H1 (cell line): ENCODE measurements at regions not wholly inside any gene's neighbourhood (a gene's known extent, or its start where the extent isn't known, plus 50 kb on each side); places are given as distances from the start of the nearest gene placed in this dataset.

Source experiments
- CTCF ChIA-PET: fragments of 300-600 bp; sonication (Branson Sonifier 250); formaldehyde crosslinking; loops from one replicate; lab custom pipeline; 2021; ENCODE audit not compliant: partially characterized antibody; lab: Charles Lee
- POLR2A ChIA-PET: fragments of 300-600 bp; sonication (Branson Sonifier 250); formaldehyde crosslinking; loops from one replicate; lab custom pipeline; 2021; ENCODE audit warnings: inconsistent platforms; ENCODE audit not compliant: partially characterized antibody; lab: Charles Lee
- DNase-seq, 2 experiments: peaks; one replicate each; pipeline versions ENCODE4 v3.0.0 to v3.0.0-alpha.2; 2010 to 2022; ENCODE audit warnings: low spot score in 2 of 2, low read depth in 1 of 2, mixed read lengths in 1 of 2
- FAIRE-seq: peaks from 2 replicates; lab custom pipeline; 2011; peaks lifted over from hg19 to GRCh38; lab: Jason Lieb, UNC
- H2AFZ ChIP-seq: 2 replicates; pipeline ENCODE4 v1.8.1; 2012; ENCODE audit warnings: low read length, inconsistent platforms
- H2AK5ac ChIP-seq: 2 replicates; pipeline ENCODE4 v1.6.1; 2013; ENCODE audit warnings: low read depth, low read length
- H2BK120ac ChIP-seq: replicated peaks from 2 replicates; pipeline ENCODE3; 2013; ENCODE audit warnings: low read depth, low read length, inconsistent platforms
- H2BK12ac ChIP-seq: 2 replicates; pipeline ENCODE4 v1.6.1; 2013; ENCODE audit warnings: low read depth, low read length
- H2BK15ac ChIP-seq: 2 replicates; pipeline ENCODE4 v1.6.1; 2013; ENCODE audit warnings: low read length
- H2BK20ac ChIP-seq: 2 replicates; pipeline ENCODE4 v1.6.1; 2013; ENCODE audit warnings: low read length
- H2BK5ac ChIP-seq: 2 replicates; pipeline ENCODE4 v1.6.1; 2013; ENCODE audit warnings: low read depth, low read length
- H3K14ac ChIP-seq: 2 replicates; pipeline ENCODE4 v1.6.1; 2013; ENCODE audit warnings: inconsistent platforms; ENCODE audit not compliant: insufficient read length
- H3K18ac ChIP-seq: 2 replicates; pipeline ENCODE4 v1.6.1; 2013; ENCODE audit warnings: low read length; ENCODE audit errors: extremely low read depth
- H3K23ac ChIP-seq: 2 replicates; pipeline ENCODE4 v1.6.1; 2013; ENCODE audit warnings: inconsistent platforms; ENCODE audit not compliant: insufficient read length
- H3K23me2 ChIP-seq: 2 replicates; pipeline ENCODE4 v1.6.1; 2013; ENCODE audit warnings: low read depth, low read length
- H3K27ac ChIP-seq: 2 replicates; pipeline ENCODE4 v1.6.1; 2011; ENCODE audit warnings: low read depth, low read length, inconsistent platforms
- H3K27me3 ChIP-seq, 4 experiments: replicated peaks in 1 of 4; 1 replicate in 1 of 4; 2 replicates in 3 of 4; pipeline versions ENCODE4 v1.6.1 to v1.8.1; 2011 to 2013; ENCODE audit warnings: low read length in 3 of 4, mild to moderate bottlenecking in 3 of 4, inconsistent platforms in 2 of 4, mixed read lengths in 2 of 4, moderate library complexity in 1 of 4; ENCODE audit not compliant: control insufficient read depth in 3 of 4, insufficient read depth in 3 of 4; ENCODE audit errors: extremely low read depth in 1 of 4
- H3K36me3 ChIP-seq, 4 experiments: 2 replicates each; pipeline versions ENCODE4 v1.6.1 to v1.8.1; 2011 to 2013; ENCODE audit warnings: mild to moderate bottlenecking in 4 of 4, low read length in 3 of 4, moderate library complexity in 2 of 4, control low read depth in 1 of 4, inconsistent platforms in 1 of 4; ENCODE audit not compliant: insufficient read depth in 4 of 4, control insufficient read depth in 2 of 4
- H3K4ac ChIP-seq: replicated peaks from 2 replicates; pipeline ENCODE3; 2013; ENCODE audit warnings: low read length, low read depth, mixed read lengths, inconsistent platforms; ENCODE audit not compliant: insufficient read length
- H3K4me1 ChIP-seq, 4 experiments: replicated peaks in 1 of 4; 1 replicate in 1 of 4; 2 replicates in 3 of 4; pipeline versions ENCODE4 v1.6.1 to v1.8.1; 2011 to 2013; ENCODE audit warnings: low read length in 3 of 4, inconsistent platforms in 2 of 4, mixed read lengths in 1 of 4; ENCODE audit not compliant: insufficient read depth in 4 of 4, control insufficient read depth in 3 of 4
- H3K4me2 ChIP-seq, 2 experiments: 2 replicates each; pipeline versions ENCODE4 v1.6.1 to v1.8.1; 2011 to 2013; ENCODE audit warnings: low read depth in 2 of 2, low read length in 2 of 2, control low read depth in 1 of 2, inconsistent platforms in 1 of 2, mild to moderate bottlenecking in 1 of 2; ENCODE audit not compliant: insufficient read depth in 1 of 2
- H3K4me3 ChIP-seq, 4 experiments: fragments of 200-600, 300-600 bp in 1 of 4; sonication (generic), shearing (Covaris generic), sonication (Bioruptor Twin) in 1 of 4; 2 replicates each; pipeline versions ENCODE4 v1.5.1 to v1.8.1; 2011 to 2016; ENCODE audit warnings: low read length in 4 of 4, low read depth in 3 of 4, control low read depth in 2 of 4, inconsistent platforms in 2 of 4, mild to moderate bottlenecking in 2 of 4, mixed read lengths in 1 of 4, moderate library complexity in 1 of 4; ENCODE audit not compliant: insufficient read depth in 2 of 4; ENCODE audit errors: extremely low read depth in 1 of 4
- H3K56ac ChIP-seq: replicated peaks from 2 replicates; pipeline ENCODE3; 2013; ENCODE audit warnings: low read depth, mild to moderate bottlenecking, mixed read lengths, low read length, inconsistent platforms; ENCODE audit not compliant: insufficient read length
- H3K79me1 ChIP-seq: 2 replicates; pipeline ENCODE4 v1.6.1; 2013; ENCODE audit warnings: low read depth, low read length, control low read depth
- H3K79me2 ChIP-seq, 2 experiments: 2 replicates each; pipeline versions ENCODE4 v1.6.1 to v1.8.1; 2012 to 2013; ENCODE audit warnings: low read length in 2 of 2, mild to moderate bottlenecking in 2 of 2, inconsistent platforms in 1 of 2; ENCODE audit not compliant: insufficient read depth in 2 of 2, control insufficient read depth in 1 of 2
- H3K9ac ChIP-seq, 4 experiments: replicated peaks in 1 of 4; 1 replicate in 1 of 4; 2 replicates in 3 of 4; pipeline versions ENCODE4 v1.6.1 to v1.8.1; 2011 to 2013; ENCODE audit warnings: low read depth in 3 of 4, low read length in 3 of 4, control low read depth in 2 of 4, mild to moderate bottlenecking in 2 of 4, moderate library complexity in 2 of 4, inconsistent platforms in 1 of 4; ENCODE audit errors: extremely low read depth in 1 of 4
- H3K9me3 ChIP-seq, 2 experiments: 2 replicates each; pipeline versions ENCODE4 v1.6.1 to v1.8.1; 2012 to 2013; ENCODE audit warnings: mild to moderate bottlenecking in 2 of 2, moderate library complexity in 2 of 2, control low read depth in 1 of 2, inconsistent platforms in 1 of 2, low read depth in 1 of 2, low read length in 1 of 2, mixed read lengths in 1 of 2; ENCODE audit not compliant: insufficient read depth in 2 of 2
- H4K20me1 ChIP-seq, 2 experiments: replicated peaks in 1 of 2; 2 replicates each; pipeline versions ENCODE3 to v1.8.1; 2011 to 2013; ENCODE audit warnings: inconsistent platforms in 2 of 2, low read length in 2 of 2, mild to moderate bottlenecking in 1 of 2; ENCODE audit not compliant: insufficient read depth in 2 of 2, control insufficient read depth in 1 of 2
- H4K5ac ChIP-seq: 2 replicates; pipeline ENCODE4 v1.6.1; 2013; ENCODE audit warnings: low read length, low read depth, mixed read lengths, inconsistent platforms; ENCODE audit not compliant: insufficient read length
- H4K8ac ChIP-seq: 2 replicates; pipeline ENCODE4 v1.8.0; 2013; ENCODE audit warnings: mild to moderate bottlenecking, moderate library complexity, low read length, inconsistent platforms; ENCODE audit not compliant: insufficient read depth; ENCODE audit errors: extremely low read depth
- H4K91ac ChIP-seq: replicated peaks from 2 replicates; pipeline ENCODE3; 2013; ENCODE audit warnings: low read length, mixed read lengths, inconsistent platforms; ENCODE audit not compliant: insufficient read length
- CBX8 ChIP-seq: fragments of 300-800, 300-1000 bp; sonication (generic); IDR thresholded peaks from 2 replicates; pipeline ENCODE4 v1.7.1; 2016; ENCODE audit warnings: low read depth, low read length, borderline replicate concordance
- CREB1 ChIP-seq: IDR thresholded peaks from 2 replicates; pipeline ENCODE4 v1.6.1; 2012; ENCODE audit warnings: inconsistent platforms
- EGR1 ChIP-seq: IDR thresholded peaks from 2 replicates; pipeline ENCODE4 v1.6.1; 2011; ENCODE audit warnings: low read depth, low read length, borderline replicate concordance
- GTF2F1 ChIP-seq: IDR thresholded peaks from 2 replicates; pipeline ENCODE4 v1.6.1; 2012; ENCODE audit warnings: low read depth, low read length, improper control_type of control experiment, borderline replicate concordance
- POLR2A ChIP-seq, 2 experiments: IDR thresholded peaks; 1 replicate in 1 of 2; 2 replicates in 1 of 2; pipeline ENCODE4 v1.6.1; 2011; ENCODE audit warnings: low read depth in 2 of 2, low read length in 2 of 2, mild to moderate bottlenecking in 2 of 2; ENCODE audit errors: control extremely low read depth in 1 of 2
- POLR2AphosphoS5 ChIP-seq: IDR thresholded peaks from 2 replicates; pipeline ENCODE4 v1.6.1; 2011; ENCODE audit warnings: low read depth, low read length
- SP2 ChIP-seq: IDR thresholded peaks from 2 replicates; pipeline ENCODE4 v1.6.1; 2012; ENCODE audit warnings: mild to moderate bottlenecking, low read length, inconsistent platforms
- TEAD4 ChIP-seq: IDR thresholded peaks from 2 replicates; pipeline ENCODE4 v1.6.1; 2012; ENCODE audit warnings: low read depth, low read length, inconsistent platforms, mixed read lengths
- ZNF274 ChIP-seq: IDR thresholded peaks from 2 replicates; pipeline ENCODE4 v1.7.0; 2012; ENCODE audit warnings: low read length, borderline replicate concordance; ENCODE audit errors: extremely low read depth
- WGBS, 2 experiments: shearing (Covaris generic) in 1 of 2; methylation state at CpG; one replicate each; pipeline versions ENCODE4 v1.1.6 to v1.1.7; 2013 to 2015; ENCODE audit warnings: low lambda C conversion rate in 2 of 2, mixed read lengths in 2 of 2, inconsistent platforms in 1 of 2, low coverage in 1 of 2, missing lambda C conversion rate in 1 of 2; ENCODE audit not compliant: insufficient replicate concordance in 2 of 2, insufficient coverage in 1 of 2, insufficient read length in 1 of 2; ENCODE audit errors: extremely low coverage in 1 of 2, missing lambda C conversion rate in 1 of 2; 5-methylcytosine and 5-hydroxymethylcytosine counted together

GRCh38 chr10:63723741-63724140, 202.5 kb downstream of the REEP3 start:
- Histone ChIP-seq H2BK120ac (no peak overlapping the region), H3K56ac (no peak overlapping the region), H2BK15ac (no peak overlapping the region; the same call in 1 of the 2 replicates), H3K27me3 (no peaks in the 10 kb centered on the region), H3K9me3 (no peaks in the 10 kb centered on the region), H4K20me1 (no peaks in the 10 kb centered on the region), H2BK20ac (no peak overlapping the region), H3K4ac (no peak overlapping the region), H3K36me3 (no peaks in the 10 kb centered on the region), H3K23me2 (no peaks in the 10 kb centered on the region), H2BK12ac (0 out of 2 replicates have a peak overlapping the region, but pooled peaks have one; percentile 11), H3K14ac (no peak overlapping the region), H2AK5ac (no peak overlapping the region), H3K4me1 (no peaks in the 10 kb centered on the region; a peak in 1 of 7 replicates), H2BK5ac (peak overlapping the region; percentile 32; the same call in 1 of the 2 replicates), H3K79me1 (no peaks in the 10 kb centered on the region), H3K9ac (no peak overlapping the region), H3K4me2 (no peak overlapping the region), H2AFZ (peak overlapping the region; percentile 73; the same call in 1 of the 2 replicates), H3K23ac (no peak overlapping the region), H4K8ac (no peak overlapping the region), H3K27ac (no peak overlapping the region), H4K5ac (no peak overlapping the region), H3K4me3 (no peak overlapping the region), H4K91ac (no peak overlapping the region), H3K18ac (no peak overlapping the region), H3K79me2 (no peaks in the 10 kb centered on the region)
- DNase-seq = no peak
- 91% methylated on average over 7 of the region's 7 CpGs; no CpG with 5 or more reads in 1 of the 2 experiments for WGBS, 2 experiments
- ChIA-PET POLR2A (interaction anchor here (5.0 kb wide), 1 partner anchor 94 kb away, joined by 34 read pairs; no protein-coding TSS in a partner anchor), CTCF (interaction anchor here (0.6 to 4.3 kb wide), 8 partner anchors 9 to 566 kb away, joined by 3 to 32 read pairs (median 4); no protein-coding TSS in a partner anchor)
- no peak for FAIRE-seq
- TF ChIP-seq POLR2AphosphoS5 (no peak), EGR1 (no peak), POLR2A (IDR thresholded peaks at IDR 0.05; ENCODE audit: control extremely low read depth in 1 of 2, low read depth in 2 of 2, low read length in 2 of 2) (no peak), ZNF274 (no peak), CBX8 (no peak), TEAD4 (no peak), SP2 (no peak), GTF2F1 (no peak), CREB1 (no peak)
